IMR-90 (cell line): ENCODE measurements at regions not wholly inside any gene's neighbourhood (a gene's known extent, or its start where the extent isn't known, plus 50 kb on each side); places are given as distances from the start of the nearest gene placed in this dataset.

Experiments
- ATAC-seq: fragments of 200-7000 bp; cut with Tn5 transposase; 2 replicates; pipeline ENCODE4 v1.9.1; 2020; ENCODE audit warnings: low read depth, mild to moderate bottlenecking, moderate library complexity
- BruUV-seq: library from RNA; stranded (reverse); fragments of 400-500 nt; replicated peaks from 2 replicates; lab custom pipeline; 2021; lab: Mats Ljungman, UMichigan
- CTCF ChIA-PET: fragments of 300-600 bp; formaldehyde crosslinking; extraction: SDS; loops from one replicate; lab custom pipeline; 2021; ENCODE audit warnings: antibody characterized with exemption; lab: Yijun Ruan, JAX
- POLR2A ChIA-PET: fragments of 300-600 bp; sonication (Branson Sonifier 250); formaldehyde crosslinking; loops from one replicate; lab custom pipeline; 2022; ENCODE audit warnings: antibody characterized with exemption; ENCODE audit not compliant: unreplicated experiment; lab: Charles Lee
- DNase-seq: peaks from one replicate; pipeline ENCODE4 v3.0.0; 2013
- H2AFZ ChIP-seq: replicated peaks from 2 replicates; pipeline ENCODE3; 2013; ENCODE audit warnings: low read length, mild to moderate bottlenecking; ENCODE audit not compliant: poor library complexity
- H2AK5ac ChIP-seq: 2 replicates; pipeline ENCODE4 v1.6.1; 2013; ENCODE audit warnings: low read depth, low read length, inconsistent platforms
- H2AK9ac ChIP-seq: replicated peaks from 2 replicates; pipeline ENCODE3; 2013; ENCODE audit warnings: mild to moderate bottlenecking, low read depth, low read length, moderate library complexity; ENCODE audit not compliant: poor library complexity
- H2BK120ac ChIP-seq: 2 replicates; pipeline ENCODE4 v1.6.1; 2013; ENCODE audit warnings: low read depth, low read length, inconsistent platforms
- H2BK15ac ChIP-seq: 3 replicates; pipeline ENCODE4 v1.6.1; 2013; ENCODE audit warnings: low read depth, low read length, inconsistent platforms
- H2BK20ac ChIP-seq: 2 replicates; pipeline ENCODE4 v1.6.1; 2013; ENCODE audit warnings: low read depth, mild to moderate bottlenecking, inconsistent platforms, low read length, moderate library complexity
- H2BK5ac ChIP-seq: 2 replicates; pipeline ENCODE4 v1.6.1; 2013; ENCODE audit warnings: mild to moderate bottlenecking, low read depth, low read length, inconsistent platforms; ENCODE audit not compliant: poor library complexity, severe bottlenecking
- H3K14ac ChIP-seq: replicated peaks from 2 replicates; pipeline ENCODE4 v1.6.1; 2013; ENCODE audit warnings: low read depth, low read length, inconsistent platforms
- H3K18ac ChIP-seq: 2 replicates; pipeline ENCODE4 v1.6.1; 2013; ENCODE audit warnings: low read depth, low read length, control low read depth
- H3K23ac ChIP-seq: 2 replicates; pipeline ENCODE4 v1.6.1; 2013; ENCODE audit warnings: low read depth, low read length, inconsistent platforms
- H3K27ac ChIP-seq: 2 replicates; pipeline ENCODE4 v1.5.1; 2013; ENCODE audit warnings: mild to moderate bottlenecking, control low read depth, low read length; ENCODE audit not compliant: insufficient read depth
- H3K27me3 ChIP-seq: 2 replicates; pipeline ENCODE4 v1.6.1; 2013; ENCODE audit warnings: low read length; ENCODE audit not compliant: control insufficient read depth, insufficient read depth
- H3K36me3 ChIP-seq: 2 replicates; pipeline ENCODE4 v1.6.1; 2013; ENCODE audit warnings: low read length, mixed read lengths; ENCODE audit not compliant: control insufficient read depth, insufficient read depth
- H3K4ac ChIP-seq: 2 replicates; pipeline ENCODE4 v1.6.1; 2013; ENCODE audit warnings: low read depth, low read length, inconsistent platforms
- H3K4me1 ChIP-seq: 2 replicates; pipeline ENCODE4 v1.6.1; 2013; ENCODE audit warnings: low read length, mixed read lengths; ENCODE audit not compliant: control insufficient read depth, insufficient read depth
- H3K4me2 ChIP-seq: 2 replicates; pipeline ENCODE4 v1.6.1; 2013; ENCODE audit warnings: low read depth, mild to moderate bottlenecking, control low read depth, low read length, moderate library complexity
- H3K4me3 ChIP-seq: 2 replicates; pipeline ENCODE4 v1.5.1; 2013; ENCODE audit warnings: low read depth, mild to moderate bottlenecking, control low read depth, low read length, moderate library complexity; ENCODE audit not compliant: insufficient read depth
- H3K56ac ChIP-seq: 2 replicates; pipeline ENCODE4 v1.6.1; 2013; ENCODE audit warnings: low read length, inconsistent platforms; ENCODE audit not compliant: insufficient read depth; ENCODE audit errors: extremely low read depth
- H3K79me1 ChIP-seq, 2 experiments: 2 replicates each; pipeline ENCODE4 v1.6.1; 2013; ENCODE audit warnings: low read length in 2 of 2, inconsistent platforms in 1 of 2, low read depth in 1 of 2
- H3K9ac ChIP-seq: 2 replicates; pipeline ENCODE4 v1.6.1; 2013; ENCODE audit warnings: low read depth, low read length, control low read depth
- H3K9me1 ChIP-seq: 2 replicates; pipeline ENCODE4 v1.6.1; 2013; ENCODE audit warnings: low read length, inconsistent platforms; ENCODE audit not compliant: insufficient read depth
- H3K9me3 ChIP-seq: 2 replicates; pipeline ENCODE4 v1.6.1; 2013; ENCODE audit warnings: low read length; ENCODE audit not compliant: control insufficient read depth, insufficient read depth
- H4K20me1 ChIP-seq: 2 replicates; pipeline ENCODE4 v1.6.1; 2013; ENCODE audit warnings: low read length, inconsistent platforms; ENCODE audit not compliant: insufficient read depth
- H4K5ac ChIP-seq: 2 replicates; pipeline ENCODE4 v1.6.1; 2013; ENCODE audit warnings: mild to moderate bottlenecking, low read depth, low read length, control low read depth
- H4K8ac ChIP-seq, 2 experiments: 2 replicates each; pipeline ENCODE4 v1.6.1; 2013; ENCODE audit warnings: low read depth in 2 of 2, low read length in 2 of 2, control low read depth in 1 of 2, inconsistent platforms in 1 of 2
- H4K91ac ChIP-seq: 2 replicates; pipeline ENCODE4 v1.6.1; 2013; ENCODE audit warnings: low read depth, low read length, inconsistent platforms; ENCODE audit not compliant: insufficient read depth
- BHLHE40 ChIP-seq: fragments of 150-350 bp; IDR thresholded peaks from 2 replicates; pipeline ENCODE4 v1.6.1; 2016; ENCODE audit warnings: mild to moderate bottlenecking, low read depth, low read length
- CEBPB ChIP-seq: IDR thresholded peaks from 2 replicates; pipeline ENCODE4 v1.6.1; 2012; ENCODE audit warnings: low read depth, low read length, improper control_type of control experiment
- CHD1 ChIP-seq: IDR thresholded peaks from 2 replicates; pipeline ENCODE4 v1.6.1; 2012; ENCODE audit warnings: low read depth, low read length, improper control_type of control experiment
- FOS ChIP-seq: fragments of 150-350 bp; IDR thresholded peaks from 2 replicates; pipeline ENCODE4 v1.6.1; 2016; ENCODE audit warnings: low read depth, low read length
- MAFK ChIP-seq: IDR thresholded peaks from 2 replicates; pipeline ENCODE4 v1.6.1; 2012; ENCODE audit warnings: low read depth, low read length, improper control_type of control experiment
- MAZ ChIP-seq: IDR thresholded peaks from 2 replicates; pipeline ENCODE4 v1.6.1; 2012; ENCODE audit warnings: low read depth, mild to moderate bottlenecking, low read length, improper control_type of control experiment, moderate library complexity, borderline replicate concordance
- MXI1 ChIP-seq: IDR thresholded peaks from 2 replicates; pipeline ENCODE4 v1.6.1; 2012; ENCODE audit warnings: low read depth, mild to moderate bottlenecking, low read length, moderate library complexity, borderline replicate concordance
- NFE2L2 ChIP-seq: fragments of 150-350 bp; IDR thresholded peaks from 2 replicates; pipeline ENCODE4 v1.6.1; 2016; ENCODE audit warnings: low read depth, mild to moderate bottlenecking, low read length
- POLR2A ChIP-seq: IDR thresholded peaks from 2 replicates; pipeline ENCODE4 v1.6.1; 2012; ENCODE audit warnings: mild to moderate bottlenecking, low read depth, low read length
- RAD21 ChIP-seq: IDR thresholded peaks from 2 replicates; pipeline ENCODE4 v1.6.1; 2012; ENCODE audit warnings: low read length, improper control_type of control experiment
- RCOR1 ChIP-seq: IDR thresholded peaks from 2 replicates; pipeline ENCODE4 v1.6.1; 2012; ENCODE audit warnings: mild to moderate bottlenecking, low read length, improper control_type of control experiment; ENCODE audit not compliant: insufficient replicate concordance
- RFX5 ChIP-seq: IDR thresholded peaks from 2 replicates; pipeline ENCODE4 v1.8.0; 2012; ENCODE audit warnings: low read depth, mild to moderate bottlenecking, low read length, moderate library complexity
- SMC3 ChIP-seq: fragments of 150-350 bp; IDR thresholded peaks from 2 replicates; pipeline ENCODE4 v1.6.1; 2016; ENCODE audit warnings: low read depth, mild to moderate bottlenecking, antibody characterized with exemption, low read length, moderate library complexity
- USF2 ChIP-seq: fragments of 150-350 bp; IDR thresholded peaks from 2 replicates; pipeline ENCODE4 v1.6.1; 2017; ENCODE audit warnings: mild to moderate bottlenecking, antibody characterized with exemption, low read length, low read depth
- WGBS, 2 experiments: methylation state at CpG; one replicate each; pipeline versions ENCODE4 v1.1.5 to v1.1.7; 2013; ENCODE audit warnings: missing lambda C conversion rate in 2 of 2; ENCODE audit not compliant: insufficient read length in 1 of 2; ENCODE audit errors: extremely low coverage in 2 of 2; 5-methylcytosine and 5-hydroxymethylcytosine counted together
- dilution Hi-C: fragments of 300-500 bp; cut with HindIII; formaldehyde crosslinking; loops from one replicate; pipeline ENCODE4 v1.14.3; 2018; ENCODE audit warnings: low sequenced_read_pairs; ENCODE audit not compliant: unreplicated experiment
- in situ Hi-C: fragments of 300-500 bp; cut with MboI; formaldehyde crosslinking; loops from 3 replicates; pipeline ENCODE4 v1.14.3; 2019; ENCODE audit warnings: low sequenced_read_pairs, inconsistent platforms, mixed read lengths
- intact Hi-C: fragments of 100-400 bp; cut with micrococcal nuclease; formaldehyde crosslinking; loops from 2 replicates; pipeline ENCODE4 v1.10.0; 2022
- TF ChIP-seq, protein P1 (sequence below): fragments of 150-350 bp; IDR thresholded peaks from 2 replicates; pipeline ENCODE4 v1.6.1; 2016; ENCODE audit warnings: low read depth, mild to moderate bottlenecking, low read length, moderate library complexity, borderline replicate concordance
- TF ChIP-seq, protein P2 (sequence below): conservative IDR thresholded peaks from 2 replicates; pipeline ENCODE4 v1.5.1; 2012; ENCODE audit warnings: mild to moderate bottlenecking, low read depth, low read length, improper control_type of control experiment

- dilution Hi-C loops = no loop called here
- H3K18ac ChIP-seq = no peak overlapping the region
- H2AK9ac ChIP-seq = no peak overlapping the region
- ATAC-seq (no peak), DNase-seq (no peak)
- no peak overlapping the region for H2BK15ac ChIP-seq
- TF ChIP-seq RAD21 = no peak
- no peak for TF ChIP-seq SMC3
- no peak for TF ChIP-seq MAZ
- no peak for TF ChIP-seq NFE2L2
- no peak for TF ChIP-seq MXI1
- no peak for TF ChIP-seq FOS
- no peak for TF ChIP-seq RCOR1
- no peak for TF ChIP-seq MAFK
- TF ChIP-seq USF2 = no peak
- TF ChIP-seq, protein P1, sequence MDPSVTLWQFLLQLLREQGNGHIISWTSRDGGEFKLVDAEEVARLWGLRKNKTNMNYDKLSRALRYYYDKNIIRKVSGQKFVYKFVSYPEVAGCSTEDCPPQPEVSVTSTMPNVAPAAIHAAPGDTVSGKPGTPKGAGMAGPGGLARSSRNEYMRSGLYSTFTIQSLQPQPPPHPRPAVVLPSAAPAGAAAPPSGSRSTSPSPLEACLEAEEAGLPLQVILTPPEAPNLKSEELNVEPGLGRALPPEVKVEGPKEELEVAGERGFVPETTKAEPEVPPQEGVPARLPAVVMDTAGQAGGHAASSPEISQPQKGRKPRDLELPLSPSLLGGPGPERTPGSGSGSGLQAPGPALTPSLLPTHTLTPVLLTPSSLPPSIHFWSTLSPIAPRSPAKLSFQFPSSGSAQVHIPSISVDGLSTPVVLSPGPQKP = no peak
- TF ChIP-seq POLR2A = no peak
- no peak for TF ChIP-seq CEBPB
- no peak for TF ChIP-seq BHLHE40
- no peak for TF ChIP-seq CHD1
- no peak for TF ChIP-seq RFX5
- TF ChIP-seq, protein P2, sequence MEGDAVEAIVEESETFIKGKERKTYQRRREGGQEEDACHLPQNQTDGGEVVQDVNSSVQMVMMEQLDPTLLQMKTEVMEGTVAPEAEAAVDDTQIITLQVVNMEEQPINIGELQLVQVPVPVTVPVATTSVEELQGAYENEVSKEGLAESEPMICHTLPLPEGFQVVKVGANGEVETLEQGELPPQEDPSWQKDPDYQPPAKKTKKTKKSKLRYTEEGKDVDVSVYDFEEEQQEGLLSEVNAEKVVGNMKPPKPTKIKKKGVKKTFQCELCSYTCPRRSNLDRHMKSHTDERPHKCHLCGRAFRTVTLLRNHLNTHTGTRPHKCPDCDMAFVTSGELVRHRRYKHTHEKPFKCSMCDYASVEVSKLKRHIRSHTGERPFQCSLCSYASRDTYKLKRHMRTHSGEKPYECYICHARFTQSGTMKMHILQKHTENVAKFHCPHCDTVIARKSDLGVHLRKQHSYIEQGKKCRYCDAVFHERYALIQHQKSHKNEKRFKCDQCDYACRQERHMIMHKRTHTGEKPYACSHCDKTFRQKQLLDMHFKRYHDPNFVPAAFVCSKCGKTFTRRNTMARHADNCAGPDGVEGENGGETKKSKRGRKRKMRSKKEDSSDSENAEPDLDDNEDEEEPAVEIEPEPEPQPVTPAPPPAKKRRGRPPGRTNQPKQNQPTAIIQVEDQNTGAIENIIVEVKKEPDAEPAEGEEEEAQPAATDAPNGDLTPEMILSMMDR = no peak
- ChIA-PET POLR2A (no interaction called here), CTCF (no interaction called here)
- H3K23ac ChIP-seq = no peak overlapping the region
- no peak overlapping the region for H3K9ac ChIP-seq
- no peak overlapping the region for H3K27ac ChIP-seq
- H3K56ac ChIP-seq = no peak overlapping the region
- no peak overlapping the region for H4K8ac ChIP-seq
- H4K20me1 ChIP-seq = no peaks in the 10 kb centered on the region
- H2BK5ac ChIP-seq = no peak overlapping the region
- no peak overlapping the region for H3K4me2 ChIP-seq
- H2AFZ ChIP-seq = no peak overlapping the region
- H3K79me1 ChIP-seq = no peaks in the 10 kb centered on the region
- no peaks in the 10 kb centered on the region for H3K36me3 ChIP-seq
- H3K14ac ChIP-seq = no peak overlapping the region
- H4K91ac ChIP-seq = no peak overlapping the region
- H3K9me3 ChIP-seq = peaks cover 2% of the 10 kb centered on the region; the same call in 1 of the 2 replicates
- in situ Hi-C loops = no loop called here
- BruUV-seq = no TSS peak
- no peaks in the 10 kb centered on the region for H3K9me1 ChIP-seq
- no peak overlapping the region for H3K4ac ChIP-seq
- WGBS, 2 experiments = 33% methylated on average over 3 of the region's 3 CpGs; no CpG with 5 or more reads in 1 of the 2 experiments
- no peak overlapping the region for H2BK120ac ChIP-seq
- H2BK20ac ChIP-seq = no peak overlapping the region
- no peak overlapping the region for H3K4me3 ChIP-seq
- H2AK5ac ChIP-seq = no peak overlapping the region
- H3K27me3 ChIP-seq = no peaks in the 10 kb centered on the region
- H3K4me1 ChIP-seq = no peaks in the 10 kb centered on the region
- H4K5ac ChIP-seq = no peak overlapping the region
- intact Hi-C loops = no loop called here
These were observed 461.4 kb upstream of the POT1 start for GRCh38 chr7:125390981-125391380.
